Cerebellar cortex (tissue), 1 donor: ENCODE measurements at regions not wholly inside any gene's neighbourhood (a gene's known extent, or its start where the extent isn't known, plus 50 kb on each side); places are given as distances from the start of the nearest gene placed in this dataset.
A peak's percentile ranks its signal among the peaks of the same experiment; 100 is the strongest.

Source experiments
- DNase-seq: peaks from one replicate; pipeline ENCODE4 v3.0.0-alpha.2; 2015; ENCODE audit warnings: low spot score

GRCh38 chr17:77886387-77886728 lies 72.1 kb upstream of the TNRC6C start:
- DNase-seq, result no peak

GRCh38 chr17:77887110-77887463 lies 71.4 kb upstream of the TNRC6C start:
- peak; percentile 21 for DNase-seq

- DNase-seq, result peak; percentile 61
These were observed 70.8 kb upstream of the TNRC6C start for GRCh38 chr17:77887464-77888241.

GRCh38 chr17:77888242-77889134 lies 70.0 kb upstream of the TNRC6C start:
- no peak for DNase-seq

GRCh38 chr17:77889135-77889505 lies 69.4 kb upstream of the TNRC6C start:
- no peak for DNase-seq

- DNase-seq, result no peak
These were observed 68.4 kb upstream of the TNRC6C start for GRCh38 chr17:77889866-77890760.

GRCh38 chr17:77890771-77891170 lies 67.7 kb upstream of the TNRC6C start:
- DNase-seq, result no peak

- no peak for DNase-seq
These were observed 66.9 kb upstream of the TNRC6C start for GRCh38 chr17:77891602-77892001.

GRCh38 chr17:77892031-77892430 lies 66.5 kb upstream of the TNRC6C start:
- DNase-seq, result no peak

GRCh38 chr17:77892469-77893143 lies 65.9 kb upstream of the TNRC6C start:
- DNase-seq, result no peak

GRCh38 chr17:77893144-77894044 lies 65.1 kb upstream of the TNRC6C start:
- DNase-seq, result no peak

- DNase-seq, result no peak
These were observed 64.2 kb upstream of the TNRC6C start for GRCh38 chr17:77894126-77894956.

- DNase-seq, result no peak
These were observed 60.7 kb upstream of the TNRC6C start for GRCh38 chr17:77897741-77898301.

- DNase-seq, result no peak
These were observed 59.7 kb upstream of the TNRC6C start for GRCh38 chr17:77898521-77899434.

GRCh38 chr17:77899498-77899897 lies 59.0 kb upstream of the TNRC6C start:
- DNase-seq, result no peak

- DNase-seq, result no peak
These were observed 57.0 kb upstream of the TNRC6C start for GRCh38 chr17:77901481-77901880.

- DNase-seq, result no peak
These were observed 53.2 kb upstream of the TNRC6C start for GRCh38 chr17:77905266-77905665.

GRCh38 chr17:77905766-77906165 lies 52.7 kb upstream of the TNRC6C start:
- DNase-seq, result no peak
